ENCODE measurements at regions not wholly inside any gene's neighbourhood (a gene's known extent, or its start where the extent isn't known, plus 50 kb on each side); places are given as distances from the start of the nearest gene placed in this dataset.

DNA sequence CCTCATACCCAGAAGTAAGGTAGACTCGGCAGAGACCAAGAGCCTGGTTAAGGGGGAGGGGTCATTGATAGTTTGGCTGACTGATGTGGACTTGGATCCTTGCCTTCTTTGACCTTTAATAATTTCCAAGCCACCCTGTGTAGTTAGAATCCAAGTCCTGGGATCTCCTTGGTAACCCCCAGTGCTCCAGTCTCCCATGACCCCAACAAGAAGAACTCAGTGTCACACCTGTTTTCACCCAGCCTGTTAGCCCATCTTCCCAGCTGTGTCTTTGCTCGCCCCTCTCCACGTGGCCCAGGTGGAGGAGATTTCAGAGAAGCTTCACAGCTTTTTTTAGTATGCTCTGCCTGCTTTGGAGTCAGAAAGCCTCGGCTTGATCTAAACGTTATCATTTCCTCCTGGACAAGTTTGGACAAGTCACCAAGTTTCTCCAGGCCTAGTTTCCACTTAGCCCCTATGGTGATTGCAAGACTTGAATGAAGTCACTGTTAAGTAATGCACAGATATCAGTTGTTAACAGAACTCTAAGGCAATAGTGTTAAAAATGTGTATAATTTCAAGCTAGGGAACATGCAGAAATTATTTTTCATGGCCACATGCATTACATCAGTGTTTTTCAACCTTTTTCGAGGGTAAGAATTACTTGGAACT lies 170.0 kb downstream of the TMEM38B start:
- H3K36me3 ChIP-seq (ENCODE audit: control insufficient read depth, insufficient read depth, low read length): no peaks in the 10 kb centered on the region
- no peaks in the 10 kb centered on the region for H3K9me3 ChIP-seq (ENCODE audit: control insufficient read depth, insufficient read depth, low read length)
- no peak overlapping the region for H3K4me3 ChIP-seq (ENCODE audit: low read depth, low read length)
- no peaks in the 10 kb centered on the region for H3K27me3 ChIP-seq (ENCODE audit: control insufficient read depth, insufficient read depth, low read length)
- no peaks in the 10 kb centered on the region for H3K4me1 ChIP-seq (ENCODE audit: control insufficient read depth, insufficient read depth, low read length)
- no peak overlapping the region for H3K9ac ChIP-seq (ENCODE audit: low read depth, low read length)
- no peak overlapping the region for H3K27ac ChIP-seq (ENCODE audit: low read depth, low read length)

DNA sequence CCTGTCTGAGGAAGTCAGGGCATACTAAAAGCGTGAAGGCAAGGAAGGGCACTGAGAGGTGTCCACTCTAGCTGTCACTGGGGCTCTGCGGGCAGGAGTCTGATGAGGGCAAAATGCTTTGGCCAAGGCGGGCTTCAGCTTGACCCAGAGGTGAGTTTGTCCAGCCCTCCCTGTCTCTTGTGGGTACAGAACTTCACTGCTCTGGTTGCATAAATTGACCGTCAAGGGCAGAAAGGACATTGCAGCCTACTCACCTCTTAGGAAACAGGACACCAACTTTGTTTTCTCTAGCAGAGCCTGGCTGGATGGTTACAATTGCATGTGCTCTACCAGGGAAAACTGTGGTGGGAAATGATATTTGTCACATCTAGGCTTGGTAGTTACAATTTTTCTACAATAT lies 170.9 kb downstream of the TMEM38B start:
- Histone ChIP-seq H3K4me3 (ENCODE audit: low read depth, low read length) (no peak overlapping the region), H3K27me3 (ENCODE audit: control insufficient read depth, insufficient read depth, low read length) (no peaks in the 10 kb centered on the region), H3K9me3 (ENCODE audit: control insufficient read depth, insufficient read depth, low read length) (no peaks in the 10 kb centered on the region), H3K36me3 (ENCODE audit: control insufficient read depth, insufficient read depth, low read length) (no peaks in the 10 kb centered on the region), H3K9ac (ENCODE audit: low read depth, low read length) (no peak overlapping the region), H3K4me1 (ENCODE audit: control insufficient read depth, insufficient read depth, low read length) (no peaks in the 10 kb centered on the region), H3K27ac (ENCODE audit: low read depth, low read length) (no peak overlapping the region)

DNA sequence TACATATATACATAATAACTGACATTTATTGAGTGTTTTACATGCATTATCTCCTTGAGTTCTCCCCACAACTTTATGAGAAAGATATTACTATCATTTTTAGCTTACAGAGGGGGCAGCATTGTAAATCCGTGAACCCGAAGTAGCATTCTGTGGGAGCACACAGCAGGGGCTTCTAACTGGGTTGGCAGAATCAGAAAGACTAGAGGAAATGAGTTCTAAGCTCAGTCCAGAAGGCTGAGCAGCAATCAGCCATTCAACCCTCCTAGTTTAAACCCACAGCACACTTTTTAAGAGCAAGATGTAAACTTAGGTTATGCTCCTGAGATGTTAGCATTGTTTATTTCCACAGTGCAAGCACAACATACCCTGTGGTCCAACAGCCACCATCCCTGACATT lies 177.2 kb downstream of the TMEM38B start:
- no peaks in the 10 kb centered on the region for H3K27me3 ChIP-seq (ENCODE audit: control insufficient read depth, insufficient read depth, low read length)
- H3K9ac ChIP-seq (ENCODE audit: low read depth, low read length): no peak overlapping the region
- no peaks in the 10 kb centered on the region for H3K9me3 ChIP-seq (ENCODE audit: control insufficient read depth, insufficient read depth, low read length)
- H3K4me3 ChIP-seq (ENCODE audit: low read depth, low read length): no peak overlapping the region
- no peaks in the 10 kb centered on the region for H3K36me3 ChIP-seq (ENCODE audit: control insufficient read depth, insufficient read depth, low read length)
- no peak overlapping the region for H3K27ac ChIP-seq (ENCODE audit: low read depth, low read length)
- peaks cover 7% of the 10 kb centered on the region; the same call in 1 of the 2 replicates for H3K4me1 ChIP-seq (ENCODE audit: control insufficient read depth, insufficient read depth, low read length)

DNA sequence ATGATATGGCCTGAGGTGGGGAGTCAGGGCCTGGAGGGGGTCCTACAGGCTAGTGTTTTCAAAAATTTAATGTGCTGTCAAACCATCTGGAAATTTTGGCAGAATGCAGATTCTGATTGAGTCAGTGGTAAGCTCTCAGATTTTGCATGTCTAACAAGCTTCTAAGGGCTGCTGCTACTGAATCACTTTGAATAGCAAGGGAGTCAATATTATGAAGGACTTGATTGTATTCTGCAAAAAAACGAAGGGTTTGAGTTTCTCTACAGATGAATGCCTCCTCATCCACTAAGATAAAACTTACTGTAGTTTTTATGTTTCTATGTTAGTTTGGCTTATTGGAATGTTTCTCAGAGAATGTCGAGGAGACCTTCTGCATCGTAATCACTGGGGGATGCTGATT lies 179.5 kb downstream of the TMEM38B start:
- peaks cover 7% of the 10 kb centered on the region; the same call in 1 of the 2 replicates for H3K4me1 ChIP-seq (ENCODE audit: control insufficient read depth, insufficient read depth, low read length)

DNA sequence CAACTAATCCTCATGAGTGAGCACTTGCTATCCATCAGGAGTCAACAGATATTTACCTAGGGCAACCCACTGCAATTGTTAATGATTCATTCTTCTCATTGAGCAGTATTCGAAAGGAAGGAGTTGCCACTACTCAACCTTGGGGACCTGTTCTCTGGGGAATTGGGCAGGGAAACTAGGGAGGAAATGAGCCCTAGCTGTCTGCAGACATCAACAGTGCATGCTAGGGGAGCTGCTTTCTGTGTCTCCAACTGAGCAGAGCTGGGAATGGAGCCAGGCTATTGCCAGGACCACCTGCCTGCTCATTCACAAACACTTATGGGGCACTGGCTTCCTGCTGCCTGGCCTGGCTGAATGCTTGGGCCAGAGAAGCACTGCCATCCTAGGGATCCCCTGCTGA lies 183.4 kb downstream of the TMEM38B start:
- H3K9ac ChIP-seq (ENCODE audit: low read depth, low read length): no peak overlapping the region
- no peak overlapping the region for H3K27ac ChIP-seq (ENCODE audit: low read depth, low read length)
- no peaks in the 10 kb centered on the region for H3K9me3 ChIP-seq (ENCODE audit: control insufficient read depth, insufficient read depth, low read length)
- H3K27me3 ChIP-seq (ENCODE audit: control insufficient read depth, insufficient read depth, low read length): no peaks in the 10 kb centered on the region
- H3K4me3 ChIP-seq (ENCODE audit: low read depth, low read length): no peak overlapping the region
- no peaks in the 10 kb centered on the region for H3K4me1 ChIP-seq (ENCODE audit: control insufficient read depth, insufficient read depth, low read length)
- no peaks in the 10 kb centered on the region for H3K36me3 ChIP-seq (ENCODE audit: control insufficient read depth, insufficient read depth, low read length)

More for the DNA sequence above, 179.5 kb downstream of the TMEM38B start:
- no peak overlapping the region for H3K9ac ChIP-seq (ENCODE audit: low read depth, low read length)
- H3K9me3 ChIP-seq (ENCODE audit: control insufficient read depth, insufficient read depth, low read length): no peaks in the 10 kb centered on the region
- no peaks in the 10 kb centered on the region for H3K27me3 ChIP-seq (ENCODE audit: control insufficient read depth, insufficient read depth, low read length)
- H3K36me3 ChIP-seq (ENCODE audit: control insufficient read depth, insufficient read depth, low read length): no peaks in the 10 kb centered on the region
- no peak overlapping the region for H3K4me3 ChIP-seq (ENCODE audit: low read depth, low read length)
- H3K27ac ChIP-seq (ENCODE audit: low read depth, low read length): no peak overlapping the region

DNA sequence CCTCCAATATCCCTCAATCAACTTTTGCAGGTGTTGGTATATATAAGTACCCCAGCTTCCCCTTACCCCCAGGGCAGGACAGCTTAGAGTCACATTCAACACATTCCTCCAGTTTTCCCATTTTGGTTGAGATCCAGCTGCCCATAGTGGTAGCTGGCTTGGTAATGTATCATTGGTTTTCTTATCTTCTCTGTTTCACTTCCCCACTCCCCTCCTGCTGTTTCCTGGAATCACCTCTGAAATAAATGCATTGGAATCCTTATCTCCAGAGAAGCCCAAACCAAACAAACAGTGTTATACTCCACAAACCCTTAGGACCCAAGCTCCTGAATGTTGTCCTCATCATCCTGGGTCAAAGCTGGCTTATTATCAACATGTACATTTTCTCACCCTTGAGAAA lies 184.8 kb downstream of the TMEM38B start:
- no peaks in the 10 kb centered on the region for H3K4me1 ChIP-seq (ENCODE audit: control insufficient read depth, insufficient read depth, low read length)
- no peaks in the 10 kb centered on the region for H3K27me3 ChIP-seq (ENCODE audit: control insufficient read depth, insufficient read depth, low read length)
- H3K9me3 ChIP-seq (ENCODE audit: control insufficient read depth, insufficient read depth, low read length): no peaks in the 10 kb centered on the region
- H3K36me3 ChIP-seq (ENCODE audit: control insufficient read depth, insufficient read depth, low read length): no peaks in the 10 kb centered on the region
- no peak overlapping the region for H3K27ac ChIP-seq (ENCODE audit: low read depth, low read length)
- H3K9ac ChIP-seq (ENCODE audit: low read depth, low read length): no peak overlapping the region
- no peak overlapping the region for H3K4me3 ChIP-seq (ENCODE audit: low read depth, low read length)

DNA sequence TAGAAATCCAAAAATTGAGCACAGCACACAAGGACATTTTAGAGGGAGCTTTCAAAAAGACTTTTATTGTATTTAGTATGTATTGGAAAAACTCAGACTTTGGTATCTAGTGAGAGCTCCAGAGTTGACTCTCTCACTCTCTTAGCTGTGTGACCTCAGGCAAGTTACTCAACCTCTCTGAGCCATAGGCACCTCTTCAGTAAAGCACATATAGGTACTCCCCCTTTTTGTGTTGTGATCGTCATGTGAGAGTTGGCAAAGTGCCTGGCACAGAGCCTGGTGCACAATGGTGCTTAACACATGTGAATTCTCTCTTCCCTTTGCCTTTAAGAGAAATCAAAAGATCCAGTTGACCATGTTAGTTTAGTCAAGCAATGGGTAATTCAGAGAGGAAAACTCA lies 186.2 kb downstream of the TMEM38B start:
- Histone ChIP-seq H3K4me3 (ENCODE audit: low read depth, low read length) (no peak overlapping the region), H3K36me3 (ENCODE audit: control insufficient read depth, insufficient read depth, low read length) (no peaks in the 10 kb centered on the region), H3K27ac (ENCODE audit: low read depth, low read length) (no peak overlapping the region), H3K27me3 (ENCODE audit: control insufficient read depth, insufficient read depth, low read length) (no peaks in the 10 kb centered on the region), H3K4me1 (ENCODE audit: control insufficient read depth, insufficient read depth, low read length) (no peaks in the 10 kb centered on the region), H3K9ac (ENCODE audit: low read depth, low read length) (no peak overlapping the region), H3K9me3 (ENCODE audit: control insufficient read depth, insufficient read depth, low read length) (no peaks in the 10 kb centered on the region)

DNA sequence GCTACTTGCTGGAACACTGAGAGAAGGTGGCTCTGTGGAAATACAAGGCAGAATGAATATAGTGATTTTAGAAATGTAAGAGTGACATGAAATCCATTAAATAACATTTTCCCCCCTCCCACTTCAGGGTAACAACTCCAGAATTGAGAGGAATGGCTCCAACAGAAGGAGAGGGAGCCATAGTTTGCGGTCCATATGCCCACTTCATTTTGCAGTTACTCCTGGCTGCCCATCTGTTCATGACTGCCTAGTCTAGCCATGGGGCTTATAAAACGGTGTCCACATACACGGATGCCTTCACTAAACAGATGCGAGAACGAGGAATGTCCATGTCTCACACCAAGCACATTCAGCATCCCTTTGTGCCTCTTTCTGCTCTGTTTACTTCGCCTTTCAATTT lies 186.7 kb downstream of the TMEM38B start:
- no peaks in the 10 kb centered on the region for H3K27me3 ChIP-seq (ENCODE audit: control insufficient read depth, insufficient read depth, low read length)
- no peaks in the 10 kb centered on the region for H3K9me3 ChIP-seq (ENCODE audit: control insufficient read depth, insufficient read depth, low read length)
- no peak overlapping the region for H3K4me3 ChIP-seq (ENCODE audit: low read depth, low read length)
- H3K9ac ChIP-seq (ENCODE audit: low read depth, low read length): no peak overlapping the region
- no peaks in the 10 kb centered on the region for H3K4me1 ChIP-seq (ENCODE audit: control insufficient read depth, insufficient read depth, low read length)
- H3K36me3 ChIP-seq (ENCODE audit: control insufficient read depth, insufficient read depth, low read length): no peaks in the 10 kb centered on the region
- H3K27ac ChIP-seq (ENCODE audit: low read depth, low read length): no peak overlapping the region

DNA sequence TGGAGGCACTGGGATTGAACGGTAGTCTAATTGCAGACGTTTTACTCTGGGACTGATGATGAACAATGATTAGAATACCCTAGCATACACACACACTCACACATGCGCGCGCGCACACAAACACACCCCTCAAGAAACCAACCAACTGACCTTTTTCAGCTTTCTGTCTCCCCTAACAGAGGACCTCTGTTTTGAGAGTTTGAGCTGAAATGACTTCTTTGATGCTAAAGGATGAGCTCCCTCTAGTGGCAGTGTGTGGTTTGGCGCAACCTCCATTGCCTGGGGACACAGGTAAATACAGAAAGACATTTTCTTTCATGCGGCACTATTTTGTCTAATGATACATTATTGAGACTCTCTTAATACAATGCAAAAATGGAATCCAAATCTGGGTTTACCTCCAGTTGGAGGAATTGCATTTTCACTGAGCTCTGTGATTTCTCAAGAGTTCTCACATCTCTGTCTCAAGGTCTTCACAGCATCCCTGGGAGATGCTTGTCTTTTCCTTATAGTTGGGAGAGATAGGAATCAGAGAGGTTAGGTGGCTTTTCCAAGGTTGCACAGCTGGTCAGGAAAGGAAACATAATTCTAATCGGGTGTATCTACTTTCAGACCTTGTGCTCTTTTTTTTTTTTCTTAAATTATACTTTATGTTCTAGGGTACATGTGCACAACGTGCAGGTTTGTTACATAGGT lies 187.5 kb downstream of the TMEM38B start:
- H3K9me3 ChIP-seq (ENCODE audit: control insufficient read depth, insufficient read depth, low read length): no peaks in the 10 kb centered on the region

DNA sequence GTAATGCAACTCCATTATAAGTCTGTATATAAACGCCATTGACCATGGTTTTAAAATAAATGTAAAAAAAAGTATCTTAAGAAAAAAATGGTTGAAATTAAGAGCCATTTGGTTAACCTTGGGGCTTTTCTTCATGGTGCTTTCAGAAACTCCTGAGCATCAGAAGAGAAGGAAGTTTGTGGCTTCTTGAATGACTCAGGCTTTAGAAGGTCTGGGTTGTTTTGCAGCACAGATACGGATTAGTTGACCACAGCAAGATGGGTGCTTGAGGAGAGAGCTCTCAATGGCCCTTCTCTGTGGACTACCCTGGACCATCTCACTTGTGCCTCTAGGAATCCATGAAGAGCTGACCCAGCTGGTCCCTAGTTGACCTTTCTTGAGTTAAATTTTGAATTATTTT lies 189.5 kb downstream of the TMEM38B start:
- Histone ChIP-seq H3K9me3 (ENCODE audit: control insufficient read depth, insufficient read depth, low read length) (no peaks in the 10 kb centered on the region), H3K27ac (ENCODE audit: low read depth, low read length) (no peak overlapping the region), H3K36me3 (ENCODE audit: control insufficient read depth, insufficient read depth, low read length) (no peaks in the 10 kb centered on the region), H3K9ac (ENCODE audit: low read depth, low read length) (no peak overlapping the region), H3K4me3 (ENCODE audit: low read depth, low read length) (no peak overlapping the region), H3K4me1 (ENCODE audit: control insufficient read depth, insufficient read depth, low read length) (no peaks in the 10 kb centered on the region), H3K27me3 (ENCODE audit: control insufficient read depth, insufficient read depth, low read length) (no peaks in the 10 kb centered on the region)

More for the DNA sequence above, 187.5 kb downstream of the TMEM38B start:
- Histone ChIP-seq H3K36me3 (ENCODE audit: control insufficient read depth, insufficient read depth, low read length) (no peaks in the 10 kb centered on the region), H3K27ac (ENCODE audit: low read depth, low read length) (no peak overlapping the region), H3K4me3 (ENCODE audit: low read depth, low read length) (no peak overlapping the region), H3K4me1 (ENCODE audit: control insufficient read depth, insufficient read depth, low read length) (no peaks in the 10 kb centered on the region), H3K27me3 (ENCODE audit: control insufficient read depth, insufficient read depth, low read length) (no peaks in the 10 kb centered on the region), H3K9ac (ENCODE audit: low read depth, low read length) (no peak overlapping the region)

DNA sequence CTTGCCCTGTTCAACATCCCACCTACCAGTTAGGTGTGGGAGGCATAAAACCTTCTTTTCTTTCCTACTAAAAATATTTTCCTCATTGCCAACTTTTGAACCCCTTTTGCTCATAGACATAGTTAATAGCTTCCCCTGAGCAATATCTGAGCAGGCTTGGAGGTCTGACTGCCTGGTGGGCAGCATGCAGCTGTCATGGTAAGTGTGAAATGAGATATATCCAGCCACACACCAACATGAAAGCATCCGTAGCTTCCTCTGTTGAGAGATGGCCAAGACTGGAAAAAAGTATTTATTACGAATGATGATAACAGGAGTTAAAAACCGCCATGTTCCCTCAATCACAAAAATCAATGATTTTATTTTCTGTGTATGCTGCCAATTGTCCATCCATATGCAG lies 190.1 kb downstream of the TMEM38B start:
- Histone ChIP-seq H3K4me1 (ENCODE audit: control insufficient read depth, insufficient read depth, low read length) (no peaks in the 10 kb centered on the region), H3K4me3 (ENCODE audit: low read depth, low read length) (no peak overlapping the region), H3K27ac (ENCODE audit: low read depth, low read length) (no peak overlapping the region), H3K36me3 (ENCODE audit: control insufficient read depth, insufficient read depth, low read length) (no peaks in the 10 kb centered on the region), H3K27me3 (ENCODE audit: control insufficient read depth, insufficient read depth, low read length) (no peaks in the 10 kb centered on the region), H3K9ac (ENCODE audit: low read depth, low read length) (no peak overlapping the region), H3K9me3 (ENCODE audit: control insufficient read depth, insufficient read depth, low read length) (no peaks in the 10 kb centered on the region)
